ENCODE measurements at regions not wholly inside any gene's neighbourhood (a gene's known extent, or its start where the extent isn't known, plus 50 kb on each side); places are given as distances from the start of the nearest gene placed in this dataset.

GRCh38 chr13:22506096-22506691, 674.6 kb upstream of the SGCG start:
- BruUV-seq (replicated peaks): no TSS peak
- no peaks in the 10 kb centered on the region for H3K79me2 ChIP-seq (ENCODE audit: low read depth)
- H3K4me3 ChIP-seq: no peak overlapping the region
- ChIA-PET POLR2A (ENCODE audit: unreplicated experiment) (no interaction called here), CTCF (no interaction called here)
- no peak for DNase-seq
- H3K27me3 ChIP-seq (ENCODE audit: insufficient read depth, low read depth): 0 out of 2 replicates have a peak, but pooled peaks cover 3% of the 10 kb centered on the region
- no peaks in the 10 kb centered on the region for H3F3A ChIP-seq (ENCODE audit: insufficient read depth, low read depth)
- H3K9me3 ChIP-seq (ENCODE audit: insufficient read depth, low read depth): no peaks in the 10 kb centered on the region
- H2AFZ ChIP-seq: no peak overlapping the region
- H3K4me2 ChIP-seq: no peak overlapping the region
- no peaks in the 10 kb centered on the region for H3K9me2 ChIP-seq (ENCODE audit: insufficient read depth)
- TF ChIP-seq, protein P1, sequence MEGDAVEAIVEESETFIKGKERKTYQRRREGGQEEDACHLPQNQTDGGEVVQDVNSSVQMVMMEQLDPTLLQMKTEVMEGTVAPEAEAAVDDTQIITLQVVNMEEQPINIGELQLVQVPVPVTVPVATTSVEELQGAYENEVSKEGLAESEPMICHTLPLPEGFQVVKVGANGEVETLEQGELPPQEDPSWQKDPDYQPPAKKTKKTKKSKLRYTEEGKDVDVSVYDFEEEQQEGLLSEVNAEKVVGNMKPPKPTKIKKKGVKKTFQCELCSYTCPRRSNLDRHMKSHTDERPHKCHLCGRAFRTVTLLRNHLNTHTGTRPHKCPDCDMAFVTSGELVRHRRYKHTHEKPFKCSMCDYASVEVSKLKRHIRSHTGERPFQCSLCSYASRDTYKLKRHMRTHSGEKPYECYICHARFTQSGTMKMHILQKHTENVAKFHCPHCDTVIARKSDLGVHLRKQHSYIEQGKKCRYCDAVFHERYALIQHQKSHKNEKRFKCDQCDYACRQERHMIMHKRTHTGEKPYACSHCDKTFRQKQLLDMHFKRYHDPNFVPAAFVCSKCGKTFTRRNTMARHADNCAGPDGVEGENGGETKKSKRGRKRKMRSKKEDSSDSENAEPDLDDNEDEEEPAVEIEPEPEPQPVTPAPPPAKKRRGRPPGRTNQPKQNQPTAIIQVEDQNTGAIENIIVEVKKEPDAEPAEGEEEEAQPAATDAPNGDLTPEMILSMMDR (conservative IDR thresholded peaks at IDR 0.05): no peak
- no peak for TF ChIP-seq EZH2 (IDR thresholded peaks at IDR 0.05; ENCODE audit: low read depth)
- no peaks in the 10 kb centered on the region for H3K36me3 ChIP-seq (ENCODE audit: low read depth)
- no peaks in the 10 kb centered on the region for H3K4me1 ChIP-seq (replicated peaks; ENCODE audit: insufficient read depth)
- intact Hi-C loops (cut with micrococcal nuclease; ENCODE audit: unreplicated experiment): no loop called here
- H4K20me1 ChIP-seq (ENCODE audit: insufficient read depth): no peaks in the 10 kb centered on the region
- no peak overlapping the region for H3K27ac ChIP-seq

DNA sequence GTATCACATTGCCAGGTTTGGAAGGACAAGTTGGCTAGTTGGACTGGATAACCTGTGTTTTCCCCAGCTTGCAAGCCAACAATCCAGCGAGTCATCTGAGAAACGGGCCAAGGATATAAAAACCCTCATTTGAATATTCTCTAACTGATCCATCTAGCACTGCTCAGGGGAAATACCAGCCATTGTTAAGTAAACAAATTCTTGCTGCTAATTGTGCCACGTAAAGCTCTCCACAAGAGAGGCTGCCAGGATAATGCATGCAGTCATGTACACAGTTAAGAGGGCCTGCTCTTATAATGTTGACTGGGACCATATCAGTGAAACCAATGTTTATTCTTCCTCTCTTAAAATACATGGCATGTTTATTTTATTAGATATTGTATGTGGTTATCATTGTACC, 663.2 kb upstream of the SGCG start:
- no peaks in the 10 kb centered on the region for H3K9me2 ChIP-seq (ENCODE audit: insufficient read depth)
- ChIA-PET CTCF (no interaction called here), POLR2A (ENCODE audit: unreplicated experiment) (no interaction called here)
- no peaks in the 10 kb centered on the region for H3K36me3 ChIP-seq (ENCODE audit: low read depth)
- intact Hi-C loops (cut with micrococcal nuclease; ENCODE audit: unreplicated experiment): no loop called here
- H4K20me1 ChIP-seq (ENCODE audit: insufficient read depth): no peaks in the 10 kb centered on the region
- no peak for DNase-seq
- no peaks in the 10 kb centered on the region for H3K4me1 ChIP-seq (replicated peaks; ENCODE audit: insufficient read depth)
- no peaks in the 10 kb centered on the region for H3F3A ChIP-seq (ENCODE audit: insufficient read depth, low read depth)
- TF ChIP-seq, protein P1 (conservative IDR thresholded peaks at IDR 0.05): no peak
- TF ChIP-seq EZH2 (IDR thresholded peaks at IDR 0.05; ENCODE audit: low read depth): no peak
- H3K79me2 ChIP-seq (ENCODE audit: low read depth): no peaks in the 10 kb centered on the region
- no peak overlapping the region for H3K4me2 ChIP-seq
- H2AFZ ChIP-seq: no peak overlapping the region
- H3K4me3 ChIP-seq: no peak overlapping the region
- no peak overlapping the region for H3K27ac ChIP-seq
- BruUV-seq (replicated peaks): no TSS peak
- no peaks in the 10 kb centered on the region for H3K9me3 ChIP-seq (ENCODE audit: insufficient read depth, low read depth)
- H3K27me3 ChIP-seq (ENCODE audit: insufficient read depth, low read depth): no peaks in the 10 kb centered on the region

GRCh38 chr13:22536851-22537250, 643.9 kb upstream of the SGCG start:
- Histone ChIP-seq H3K9me3 (ENCODE audit: insufficient read depth, low read depth) (no peaks in the 10 kb centered on the region), H3K9me2 (ENCODE audit: insufficient read depth) (no peaks in the 10 kb centered on the region), H3K4me3 (no peak overlapping the region), H3K79me2 (ENCODE audit: low read depth) (no peaks in the 10 kb centered on the region), H3K4me1 (replicated peaks; ENCODE audit: insufficient read depth) (no peaks in the 10 kb centered on the region), H4K20me1 (ENCODE audit: insufficient read depth) (no peaks in the 10 kb centered on the region), H3K27me3 (ENCODE audit: insufficient read depth, low read depth) (peaks cover 5% of the 10 kb centered on the region; the same call in 1 of the 2 replicates), H3F3A (ENCODE audit: insufficient read depth, low read depth) (no peaks in the 10 kb centered on the region), H3K27ac (no peak overlapping the region), H3K4me2 (no peak overlapping the region), H3K36me3 (ENCODE audit: low read depth) (no peaks in the 10 kb centered on the region), H2AFZ (no peak overlapping the region)
- no peak for DNase-seq
- ChIA-PET POLR2A (ENCODE audit: unreplicated experiment) (no interaction called here), CTCF (interaction anchor here (0.7 kb wide), 1 partner anchor 1062 kb away, joined by 3 read pairs; no protein-coding TSS in a partner anchor)
- TF ChIP-seq, protein P1 (conservative IDR thresholded peaks at IDR 0.05): no peak
- no peak for TF ChIP-seq EZH2 (IDR thresholded peaks at IDR 0.05; ENCODE audit: low read depth)
- intact Hi-C loops (cut with micrococcal nuclease; ENCODE audit: unreplicated experiment): no loop called here
- BruUV-seq (replicated peaks): no TSS peak
